A673 (cell line): ENCODE measurements at regions not wholly inside any gene's neighbourhood (a gene's known extent, or its start where the extent isn't known, plus 50 kb on each side); places are given as distances from the start of the nearest gene placed in this dataset.

Source experiments
- CTCF ChIP-seq: fragments of 300-800, 200-600 bp; sonication (generic); conservative IDR thresholded peaks from 2 replicates; pipeline ENCODE4 v1.5.1; 2017; ENCODE audit warnings: low read depth, mild to moderate bottlenecking, antibody characterized with exemption, low read length, moderate library complexity, mixed read lengths
- EZH2 ChIP-seq: fragments of 200-600 bp; sonication (generic); IDR thresholded peaks from 2 replicates; pipeline ENCODE4 v1.6.1; 2017; ENCODE audit warnings: borderline replicate concordance, low read depth, mild to moderate bottlenecking, mixed read lengths, antibody characterized with exemption, low read length; ENCODE audit not compliant: poor library complexity, severe bottlenecking

DNA sequence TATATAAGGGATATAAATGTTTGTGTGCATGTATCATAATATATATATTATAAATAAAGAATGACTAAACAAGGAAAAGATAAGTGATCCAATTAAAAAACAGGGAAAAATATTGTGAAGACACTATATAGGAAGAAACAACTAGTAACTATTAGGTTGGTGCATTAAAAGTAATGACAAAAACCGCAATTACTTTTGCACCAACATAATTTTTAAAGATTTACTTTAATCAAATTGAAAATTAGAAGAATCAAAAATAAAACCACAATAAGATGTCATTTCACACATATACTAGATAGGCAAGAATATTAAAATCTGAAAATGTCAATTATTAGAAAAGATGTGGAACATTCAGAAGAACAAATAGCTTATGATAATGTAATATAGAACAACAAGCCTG lies 595.9 kb downstream of the KCNJ3 start:
- TF ChIP-seq CTCF (no peak), EZH2 (no peak)
